Mesodermal cell (in vitro differentiated cells): ENCODE measurements at regions not wholly inside any gene's neighbourhood (a gene's known extent, or its start where the extent isn't known, plus 50 kb on each side); places are given as distances from the start of the nearest gene placed in this dataset.

Experiments used
- H3K27ac ChIP-seq: 2 replicates; pipeline ENCODE4 v1.7.0; 2013; ENCODE audit warnings: mild to moderate bottlenecking, low read depth, low read length, moderate library complexity; ENCODE audit not compliant: severe bottlenecking
- H3K36me3 ChIP-seq: 2 replicates; pipeline ENCODE4 v1.7.1; 2013; ENCODE audit warnings: mild to moderate bottlenecking, low read length, moderate library complexity; ENCODE audit not compliant: control insufficient read depth, insufficient read depth
- H3K4me1 ChIP-seq: one replicate; pipeline ENCODE4 v1.7.1; 2013; ENCODE audit warnings: mild to moderate bottlenecking, low read length; ENCODE audit not compliant: insufficient read depth, control insufficient read depth, poor library complexity, severe bottlenecking
- H3K4me3 ChIP-seq: 2 replicates; pipeline ENCODE4 v1.7.0; 2013; ENCODE audit warnings: low read length, control low read depth, mild to moderate bottlenecking; ENCODE audit not compliant: insufficient read depth, poor library complexity, severe bottlenecking; ENCODE audit errors: extremely low read depth
- H3K9me3 ChIP-seq: 2 replicates; pipeline ENCODE4 v1.7.1; 2013; ENCODE audit warnings: mild to moderate bottlenecking, low read length, moderate library complexity; ENCODE audit not compliant: control insufficient read depth
- WGBS, 2 experiments: methylation state at CpG; one replicate each; pipeline ENCODE4 v1.1.5; 2013; ENCODE audit warnings: missing lambda C conversion rate in 2 of 2; ENCODE audit not compliant: insufficient coverage in 2 of 2; 5-methylcytosine and 5-hydroxymethylcytosine counted together

DNA sequence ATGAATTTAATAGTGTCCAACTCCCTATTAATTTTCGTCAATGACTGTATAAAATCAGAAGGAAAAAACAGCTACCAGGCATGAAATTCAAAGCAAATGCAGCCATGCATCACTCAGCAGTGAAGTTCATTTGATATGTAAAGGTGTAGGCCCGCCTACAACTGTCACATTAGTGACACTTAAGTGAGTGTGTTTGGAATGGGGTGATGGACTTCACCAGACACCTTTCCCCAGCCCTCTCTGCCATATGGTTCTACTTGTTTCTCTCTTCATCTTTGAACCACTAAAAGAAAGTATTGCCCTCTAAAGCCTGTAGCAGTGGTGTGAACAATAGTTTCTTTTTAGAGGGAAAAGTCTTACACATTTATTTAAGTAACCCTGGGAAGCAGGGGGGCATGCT, 124.0 kb downstream of the SIPA1L2 start:
- Histone ChIP-seq H3K4me3 (no peak overlapping the region), H3K9me3 (peaks cover 5% of the 10 kb centered on the region), H3K36me3 (peaks cover 16% of the 10 kb centered on the region), H3K4me1 (peaks cover 48% of the 10 kb centered on the region), H3K27ac (no peak overlapping the region)
- 86% methylated on average over 1 of the region's 2 CpGs; no CpG with 5 or more reads in 1 of the 2 experiments for WGBS, 2 experiments

DNA sequence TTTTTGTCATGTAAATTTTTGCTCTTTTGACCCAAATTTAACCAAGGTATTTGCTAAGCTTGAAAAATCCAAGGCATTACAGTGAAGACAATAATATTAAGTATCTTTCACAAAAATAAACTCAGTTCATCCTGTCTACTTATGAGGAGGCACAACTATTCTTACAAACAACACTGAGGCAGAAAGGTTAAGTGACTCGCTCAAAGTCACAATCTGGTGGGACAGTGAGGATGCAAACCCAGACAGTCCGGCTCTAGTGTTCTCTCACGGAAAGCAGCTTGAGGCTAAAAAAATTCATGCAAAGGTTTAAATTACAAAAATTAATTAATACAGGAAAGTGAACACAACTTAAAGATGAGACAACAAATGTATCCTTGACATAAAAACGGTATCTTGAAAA, 125.3 kb downstream of the SIPA1L2 start:
- H3K27ac ChIP-seq: no peak overlapping the region
- H3K9me3 ChIP-seq: peaks cover 5% of the 10 kb centered on the region
- H3K4me3 ChIP-seq: no peak overlapping the region
- 100% methylated on average over 1 of the region's 4 CpGs for WGBS, 2 experiments
- peaks cover 39% of the 10 kb centered on the region for H3K4me1 ChIP-seq
- peaks cover 16% of the 10 kb centered on the region for H3K36me3 ChIP-seq

DNA sequence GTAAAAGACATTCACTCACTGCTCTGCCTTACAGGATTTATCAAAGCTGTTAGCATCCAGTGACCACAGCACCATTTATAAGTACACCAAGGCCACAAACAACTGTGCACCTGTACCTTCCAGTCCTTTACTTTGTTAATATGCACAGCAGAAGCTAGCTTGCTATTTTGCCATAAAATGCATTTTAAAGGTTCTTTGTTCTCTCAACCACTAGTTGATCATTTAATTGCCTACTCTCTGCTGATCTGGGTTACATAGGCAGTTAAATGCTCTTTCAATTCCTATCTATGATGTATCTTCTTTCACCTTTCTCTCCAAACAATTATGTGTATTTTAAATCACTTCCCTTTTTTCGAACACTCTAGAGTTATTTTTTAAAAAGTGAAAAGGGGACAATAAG, 126.4 kb downstream of the SIPA1L2 start:
- peaks cover 16% of the 10 kb centered on the region for H3K36me3 ChIP-seq
- peaks cover 5% of the 10 kb centered on the region for H3K9me3 ChIP-seq
- no CpG with 5 or more reads among the region's 1 CpG for WGBS, 2 experiments
- no peak overlapping the region for H3K27ac ChIP-seq
- no peak overlapping the region for H3K4me3 ChIP-seq
- H3K4me1 ChIP-seq: peaks cover 30% of the 10 kb centered on the region

DNA sequence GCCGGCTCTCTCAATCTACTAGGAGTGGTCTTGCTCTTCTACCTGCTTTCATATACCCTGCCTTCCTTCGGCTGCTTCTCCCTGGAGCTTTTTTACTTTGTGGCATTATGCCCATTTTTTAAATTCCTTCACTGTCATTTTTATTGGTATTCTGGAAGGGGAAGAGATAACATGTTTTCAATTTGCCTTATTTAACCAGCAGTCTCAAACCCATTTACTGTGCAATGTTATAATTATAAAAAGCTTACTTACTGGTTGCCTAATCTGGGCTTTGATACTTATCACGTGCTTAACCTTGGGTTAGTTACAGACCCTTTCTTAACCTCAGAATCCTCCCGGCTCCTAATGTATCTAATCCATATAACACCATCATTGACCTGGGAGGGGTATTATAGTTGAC, 128.1 kb downstream of the SIPA1L2 start:
- 83% methylated on average over 1 of the region's 4 CpGs; no CpG with 5 or more reads in 1 of the 2 experiments for WGBS, 2 experiments
- Histone ChIP-seq H3K4me3 (no peak overlapping the region), H3K27ac (no peak overlapping the region), H3K9me3 (peaks cover 5% of the 10 kb centered on the region), H3K36me3 (peaks cover 16% of the 10 kb centered on the region), H3K4me1 (peaks cover 25% of the 10 kb centered on the region)

DNA sequence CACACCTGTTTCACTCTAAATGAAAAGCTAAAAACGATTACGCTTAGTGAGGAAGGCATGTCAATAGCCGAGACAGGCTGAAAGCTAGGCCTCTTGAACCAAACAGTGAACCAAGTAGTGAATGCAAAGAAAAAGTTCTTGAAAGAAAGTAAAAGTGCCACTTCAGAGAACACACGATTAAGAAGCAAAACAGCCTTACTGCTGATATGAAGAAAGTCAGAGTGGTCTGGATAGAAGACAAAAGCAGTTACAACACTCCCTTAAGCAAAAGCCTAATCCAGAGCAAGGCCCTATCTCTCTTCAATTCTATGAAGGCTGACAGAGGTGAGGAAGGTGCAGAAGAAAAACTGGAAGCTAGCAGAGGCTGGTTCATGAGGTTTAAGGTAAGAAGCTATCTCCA, 130.7 kb downstream of the SIPA1L2 start:
- H3K4me3 ChIP-seq: no peak overlapping the region
- no peaks in the 10 kb centered on the region for H3K9me3 ChIP-seq
- peaks cover 22% of the 10 kb centered on the region for H3K4me1 ChIP-seq
- H3K36me3 ChIP-seq: peaks cover 5% of the 10 kb centered on the region
- H3K27ac ChIP-seq: no peak overlapping the region
- 58 to 91% methylated on average over 2 to 4 of the region's 4 CpGs for WGBS, 2 experiments

- no peaks in the 10 kb centered on the region for H3K9me3 ChIP-seq
- peaks cover 12% of the 10 kb centered on the region for H3K4me1 ChIP-seq
- 85 to 100% methylated on average over 2 of the region's 4 CpGs for WGBS, 2 experiments
- peaks cover 47% of the 10 kb centered on the region for H3K36me3 ChIP-seq
- no peak overlapping the region for H3K27ac ChIP-seq
- H3K4me3 ChIP-seq: no peak overlapping the region
Measured at GRCh38 chr1:232493869-232494268, 136.1 kb downstream of the SIPA1L2 start.

GRCh38 chr1:232489256-232489655, 140.7 kb downstream of the SIPA1L2 start:
- 90 to 100% methylated on average over 1 of the region's 4 CpGs for WGBS, 2 experiments
- Histone ChIP-seq H3K4me1 (peaks cover 19% of the 10 kb centered on the region), H3K9me3 (no peaks in the 10 kb centered on the region), H3K27ac (no peak overlapping the region), H3K36me3 (peaks cover 78% of the 10 kb centered on the region), H3K4me3 (no peak overlapping the region)

- WGBS, 2 experiments: 100% methylated on average over 2 of the region's 3 CpGs; no CpG with 5 or more reads in 1 of the 2 experiments
- no peaks in the 10 kb centered on the region for H3K9me3 ChIP-seq
- peaks cover 19% of the 10 kb centered on the region for H3K4me1 ChIP-seq
- peaks cover 83% of the 10 kb centered on the region for H3K36me3 ChIP-seq
- H3K4me3 ChIP-seq: no peak overlapping the region
- H3K27ac ChIP-seq: no peak overlapping the region
Measured at GRCh38 chr1:232487236-232487635, 142.7 kb downstream of the SIPA1L2 start.

DNA sequence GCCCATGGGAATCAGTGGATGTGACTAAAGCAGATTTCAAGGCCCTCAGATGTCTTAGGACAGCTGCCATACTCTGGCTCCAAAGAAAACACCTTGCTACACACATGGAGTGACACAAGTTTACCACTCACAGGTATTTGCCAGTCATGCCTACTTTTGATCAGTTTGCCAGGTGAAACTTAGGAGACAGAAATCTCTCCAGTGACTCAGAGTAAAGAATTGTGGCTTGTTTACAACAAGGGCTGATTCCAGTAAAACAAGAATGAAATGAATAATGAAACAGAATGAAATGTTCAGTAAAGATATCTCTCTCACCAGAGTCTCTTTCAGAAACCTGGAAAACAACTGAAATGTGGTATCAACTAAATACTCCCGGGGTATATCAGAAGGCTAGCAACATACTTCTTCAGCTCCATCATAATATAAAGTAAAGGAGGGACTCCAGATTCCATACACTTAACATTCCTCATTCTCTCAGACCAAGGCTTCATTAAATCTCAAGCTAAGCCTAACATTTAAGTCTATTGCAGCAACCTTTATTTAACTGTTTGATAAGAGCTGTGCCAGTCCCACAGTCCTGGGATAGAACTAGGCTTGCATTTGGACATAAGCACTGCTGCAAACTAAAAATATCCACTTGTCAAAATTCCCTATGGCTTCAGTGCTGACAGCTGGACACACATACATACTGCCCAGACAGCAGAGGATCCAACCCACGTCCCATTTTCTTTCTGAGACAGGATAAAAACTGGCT, 143.3 kb downstream of the SIPA1L2 start:
- Histone ChIP-seq H3K36me3 (peaks cover 83% of the 10 kb centered on the region), H3K27ac (peak overlapping the region; percentile 19)

GRCh38 chr1:232486006-232486405, 143.9 kb downstream of the SIPA1L2 start:
- Histone ChIP-seq H3K4me1 (peaks cover 19% of the 10 kb centered on the region), H3K9me3 (no peaks in the 10 kb centered on the region), H3K4me3 (no peak overlapping the region), H3K27ac (peak overlapping the region; percentile 19), H3K36me3 (peaks cover 81% of the 10 kb centered on the region)
- WGBS, 2 experiments: 91 to 93% methylated on average over 3 of the region's 5 CpGs

More for the DNA sequence above, 143.3 kb downstream of the SIPA1L2 start:
- H3K9me3 ChIP-seq: no peaks in the 10 kb centered on the region
- no peak overlapping the region for H3K4me3 ChIP-seq
- 100% methylated on average over 1 of the region's 2 CpGs; no CpG with 5 or more reads in 1 of the 2 experiments for WGBS, 2 experiments
- peaks cover 19% of the 10 kb centered on the region for H3K4me1 ChIP-seq

GRCh38 chr1:232484856-232485255, 145.1 kb downstream of the SIPA1L2 start:
- peaks cover 19% of the 10 kb centered on the region for H3K4me1 ChIP-seq
- H3K36me3 ChIP-seq: peaks cover 73% of the 10 kb centered on the region
- no peak overlapping the region for H3K27ac ChIP-seq
- no peaks in the 10 kb centered on the region for H3K9me3 ChIP-seq
- no peak overlapping the region for H3K4me3 ChIP-seq
- 100% methylated on average over 1 of the region's 3 CpGs; no CpG with 5 or more reads in 1 of the 2 experiments for WGBS, 2 experiments
